ENCODE measurements at regions not wholly inside any gene's neighbourhood (a gene's known extent, or its start where the extent isn't known, plus 50 kb on each side); places are given as distances from the start of the nearest gene placed in this dataset.

DNA sequence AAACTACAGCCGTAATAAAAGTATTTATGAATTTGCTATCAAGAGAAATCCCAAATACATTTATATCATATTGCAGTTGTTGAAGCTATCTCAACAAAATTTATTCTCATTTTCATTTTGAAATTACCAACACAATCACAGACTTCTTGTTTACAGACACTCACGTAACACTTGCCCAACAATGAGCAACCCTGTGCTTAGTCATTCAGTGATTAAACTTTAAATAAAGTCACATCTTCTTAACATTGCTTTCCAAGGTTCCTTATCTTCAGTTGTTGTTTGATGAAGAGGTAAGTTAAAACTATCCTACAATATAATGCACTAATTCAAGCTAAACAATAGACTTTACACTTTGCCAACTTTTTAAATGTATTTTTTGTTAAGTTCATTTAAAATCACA is 601.8 kb downstream of the SLC16A7 start:
- intact Hi-C loops (cut with DNase I), result no loop called here
- WGBS (ENCODE audit: insufficient coverage, low coverage, low lambda C conversion rate, missing lambda C conversion rate), result 56% methylated on average over 2 of the region's 2 CpGs
- H3K36me3 ChIP-seq, result no peaks in the 10 kb centered on the region
- no peak overlapping the region for H3K27ac ChIP-seq
- no peak overlapping the region for H3K4me3 ChIP-seq
- H3K9me3 ChIP-seq, result no peaks in the 10 kb centered on the region
- no peak for ATAC-seq
- TF ChIP-seq, protein P1, sequence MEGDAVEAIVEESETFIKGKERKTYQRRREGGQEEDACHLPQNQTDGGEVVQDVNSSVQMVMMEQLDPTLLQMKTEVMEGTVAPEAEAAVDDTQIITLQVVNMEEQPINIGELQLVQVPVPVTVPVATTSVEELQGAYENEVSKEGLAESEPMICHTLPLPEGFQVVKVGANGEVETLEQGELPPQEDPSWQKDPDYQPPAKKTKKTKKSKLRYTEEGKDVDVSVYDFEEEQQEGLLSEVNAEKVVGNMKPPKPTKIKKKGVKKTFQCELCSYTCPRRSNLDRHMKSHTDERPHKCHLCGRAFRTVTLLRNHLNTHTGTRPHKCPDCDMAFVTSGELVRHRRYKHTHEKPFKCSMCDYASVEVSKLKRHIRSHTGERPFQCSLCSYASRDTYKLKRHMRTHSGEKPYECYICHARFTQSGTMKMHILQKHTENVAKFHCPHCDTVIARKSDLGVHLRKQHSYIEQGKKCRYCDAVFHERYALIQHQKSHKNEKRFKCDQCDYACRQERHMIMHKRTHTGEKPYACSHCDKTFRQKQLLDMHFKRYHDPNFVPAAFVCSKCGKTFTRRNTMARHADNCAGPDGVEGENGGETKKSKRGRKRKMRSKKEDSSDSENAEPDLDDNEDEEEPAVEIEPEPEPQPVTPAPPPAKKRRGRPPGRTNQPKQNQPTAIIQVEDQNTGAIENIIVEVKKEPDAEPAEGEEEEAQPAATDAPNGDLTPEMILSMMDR (IDR thresholded peaks at IDR 0.05), result no peak
- no peak for TF ChIP-seq POLR2A (IDR thresholded peaks at IDR 0.05)
- H3K4me1 ChIP-seq, result no peaks in the 10 kb centered on the region
- no peaks in the 10 kb centered on the region for H3K27me3 ChIP-seq
- DNase-seq, result no peak

DNA sequence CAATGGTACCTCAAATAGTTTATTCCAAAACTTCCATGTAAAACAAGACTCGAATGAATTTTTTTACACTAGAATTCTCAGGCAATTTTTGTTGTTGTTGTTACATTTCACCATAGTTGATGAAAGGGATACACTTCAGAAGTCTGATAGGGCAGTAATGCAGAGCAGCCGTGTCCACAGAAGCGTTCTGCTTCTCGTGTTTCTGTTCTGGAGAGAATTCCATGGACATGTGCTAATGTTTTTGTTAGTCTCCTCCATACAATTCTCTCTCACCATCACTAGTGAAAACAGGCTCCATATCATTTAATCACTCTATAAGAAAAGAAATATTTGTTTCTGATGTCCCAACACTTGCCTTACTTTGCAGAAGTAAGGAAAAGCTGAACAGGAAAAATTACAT is 606.1 kb downstream of the SLC16A7 start:
- intact Hi-C loops (cut with DNase I), result no loop called here
- 62% methylated on average over 4 of the region's 4 CpGs for WGBS (ENCODE audit: insufficient coverage, low coverage, low lambda C conversion rate, missing lambda C conversion rate)
- no peak for ATAC-seq
- Histone ChIP-seq H3K4me3 (no peak overlapping the region), H3K36me3 (no peaks in the 10 kb centered on the region), H3K27me3 (no peaks in the 10 kb centered on the region), H3K27ac (no peak overlapping the region), H3K4me1 (no peaks in the 10 kb centered on the region), H3K9me3 (no peaks in the 10 kb centered on the region)
- no peak for DNase-seq
- TF ChIP-seq, protein P1 (IDR thresholded peaks at IDR 0.05), result no peak
- no peak for TF ChIP-seq POLR2A (IDR thresholded peaks at IDR 0.05)

DNA sequence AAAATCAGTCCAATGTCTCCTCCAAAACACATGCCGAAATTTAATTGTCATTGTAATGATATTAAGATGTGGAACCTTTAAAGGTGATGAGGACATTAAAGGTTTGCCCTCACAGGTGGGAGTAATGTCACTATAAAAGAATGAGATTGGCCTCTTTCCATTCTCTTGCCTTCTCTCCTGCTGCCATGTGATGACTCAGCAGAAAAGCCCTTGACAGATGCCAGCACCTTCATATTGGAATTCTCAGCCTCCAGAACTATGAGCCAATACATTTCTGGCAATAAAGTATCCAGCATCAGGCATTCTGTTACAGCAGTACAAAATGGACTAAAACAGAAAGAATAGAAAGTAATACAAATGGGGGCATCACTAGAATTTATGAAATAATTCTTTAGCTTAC is 609.7 kb downstream of the SLC16A7 start:
- H3K4me1 ChIP-seq, result no peaks in the 10 kb centered on the region
- no peaks in the 10 kb centered on the region for H3K9me3 ChIP-seq
- intact Hi-C loops (cut with DNase I), result no loop called here
- 67% methylated on average over 1 of the region's 1 CpG for WGBS (ENCODE audit: insufficient coverage, low coverage, low lambda C conversion rate, missing lambda C conversion rate)
- H3K27me3 ChIP-seq, result no peaks in the 10 kb centered on the region
- no peak overlapping the region for H3K4me3 ChIP-seq
- no peak for DNase-seq
- no peak for TF ChIP-seq POLR2A (IDR thresholded peaks at IDR 0.05)
- TF ChIP-seq, protein P1 (IDR thresholded peaks at IDR 0.05), result no peak
- no peak overlapping the region for H3K27ac ChIP-seq
- no peaks in the 10 kb centered on the region for H3K36me3 ChIP-seq
- peak in 1 of 4 donors; percentile 36 for ATAC-seq

DNA sequence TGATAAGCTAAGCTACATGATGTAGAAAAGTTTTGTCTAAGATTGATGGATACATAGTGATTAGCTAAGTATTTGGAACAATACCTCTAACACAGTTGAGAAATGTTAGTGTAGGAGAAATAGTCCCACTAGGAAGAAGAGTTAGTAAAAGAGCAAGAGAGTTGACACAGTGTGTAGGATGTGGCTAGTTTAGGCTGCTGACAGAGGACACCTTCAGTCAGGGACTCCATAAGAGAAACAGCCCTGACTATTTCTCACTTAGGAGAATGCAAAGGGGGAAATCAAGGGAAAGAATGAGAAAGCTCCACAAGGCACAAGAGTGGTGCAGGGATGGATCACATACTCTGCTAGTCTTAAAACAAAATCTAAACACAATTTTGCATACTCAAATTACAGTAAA is 613.7 kb downstream of the SLC16A7 start:
- ATAC-seq (no peak), DNase-seq (no peak)
- Histone ChIP-seq H3K36me3 (no peaks in the 10 kb centered on the region), H3K4me3 (no peak overlapping the region), H3K4me1 (no peaks in the 10 kb centered on the region), H3K9me3 (no peaks in the 10 kb centered on the region), H3K27ac (no peak overlapping the region), H3K27me3 (no peaks in the 10 kb centered on the region)
- intact Hi-C loops (cut with DNase I), result no loop called here
- TF ChIP-seq, protein P1 (IDR thresholded peaks at IDR 0.05), result no peak
- TF ChIP-seq POLR2A (IDR thresholded peaks at IDR 0.05), result no peak

DNA sequence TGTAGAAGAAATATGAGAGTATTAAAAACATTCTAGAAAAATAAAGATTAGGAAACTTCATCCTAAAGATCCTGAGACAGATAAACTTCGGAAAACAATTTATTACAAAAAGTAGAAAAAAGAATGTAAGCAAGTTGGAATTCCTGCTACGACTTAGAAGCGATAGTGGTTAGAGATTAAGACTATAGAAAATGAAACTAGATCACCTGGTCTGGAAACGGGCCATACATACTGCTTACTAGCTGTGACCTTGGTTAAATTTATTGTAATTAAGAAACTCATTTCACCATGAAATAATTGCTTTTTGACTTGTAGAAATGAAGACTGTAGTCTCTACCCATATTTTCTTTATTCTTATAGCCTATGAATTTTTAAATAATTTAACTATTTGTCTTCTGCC is 614.1 kb downstream of the SLC16A7 start:
- intact Hi-C loops (cut with DNase I), result no loop called here
- Histone ChIP-seq H3K4me1 (no peaks in the 10 kb centered on the region), H3K27ac (no peak overlapping the region), H3K27me3 (no peaks in the 10 kb centered on the region), H3K9me3 (no peaks in the 10 kb centered on the region), H3K36me3 (no peaks in the 10 kb centered on the region), H3K4me3 (no peak overlapping the region)
- TF ChIP-seq, protein P1 (IDR thresholded peaks at IDR 0.05), result no peak
- TF ChIP-seq POLR2A (IDR thresholded peaks at IDR 0.05), result no peak
- 44% methylated on average over 4 of the region's 4 CpGs for WGBS (ENCODE audit: insufficient coverage, low coverage, low lambda C conversion rate, missing lambda C conversion rate)
- ATAC-seq (no peak), DNase-seq (no peak)

Data from right lobe of liver (tissue), 6 donors.